Subcutaneous abdominal adipose tissue (tissue), 5 donors: ENCODE measurements at regions not wholly inside any gene's neighbourhood (a gene's known extent, or its start where the extent isn't known, plus 50 kb on each side); places are given as distances from the start of the nearest gene placed in this dataset.

Experiments used
- H3K27ac ChIP-seq: one replicate; pipeline ENCODE4 v1.7.0; 2013; ENCODE audit warnings: low read depth, mild to moderate bottlenecking, inconsistent platforms, low read length, moderate library complexity
- H3K27me3 ChIP-seq, 5 donors: one replicate each; pipeline ENCODE4 v1.7.0; 2013; ENCODE audit warnings: low read length in 5 of 5, inconsistent platforms in 1 of 5; ENCODE audit not compliant: control insufficient read depth in 5 of 5, insufficient read depth in 4 of 5
- H3K36me3 ChIP-seq, 5 donors: one replicate each; pipeline ENCODE4 v1.7.0; 2013; ENCODE audit warnings: low read length in 5 of 5; ENCODE audit not compliant: control insufficient read depth in 5 of 5, insufficient read depth in 5 of 5
- H3K4me1 ChIP-seq, 5 donors: one replicate each; pipeline ENCODE4 v1.7.0; 2013; ENCODE audit warnings: low read length in 5 of 5, mild to moderate bottlenecking in 3 of 5, moderate library complexity in 1 of 5; ENCODE audit not compliant: control insufficient read depth in 5 of 5, insufficient read depth in 5 of 5
- H3K4me3 ChIP-seq, 5 donors: one replicate each; pipeline ENCODE4 v1.7.0; 2013; ENCODE audit warnings: low read length in 5 of 5, low read depth in 1 of 5
- H3K9ac ChIP-seq, 5 donors: one replicate each; pipeline ENCODE4 v1.7.0; 2013; ENCODE audit warnings: low read length in 5 of 5, mild to moderate bottlenecking in 4 of 5, moderate library complexity in 3 of 5
- H3K9me3 ChIP-seq, 5 donors: one replicate each; pipeline ENCODE4 v1.7.0; 2013; ENCODE audit warnings: low read length in 5 of 5; ENCODE audit not compliant: control insufficient read depth in 5 of 5
- donor health status: healthy.
- donor health status: healthy.
- donor health status: healthy.
- donor health status: healthy.
- donor health status: healthy.

DNA sequence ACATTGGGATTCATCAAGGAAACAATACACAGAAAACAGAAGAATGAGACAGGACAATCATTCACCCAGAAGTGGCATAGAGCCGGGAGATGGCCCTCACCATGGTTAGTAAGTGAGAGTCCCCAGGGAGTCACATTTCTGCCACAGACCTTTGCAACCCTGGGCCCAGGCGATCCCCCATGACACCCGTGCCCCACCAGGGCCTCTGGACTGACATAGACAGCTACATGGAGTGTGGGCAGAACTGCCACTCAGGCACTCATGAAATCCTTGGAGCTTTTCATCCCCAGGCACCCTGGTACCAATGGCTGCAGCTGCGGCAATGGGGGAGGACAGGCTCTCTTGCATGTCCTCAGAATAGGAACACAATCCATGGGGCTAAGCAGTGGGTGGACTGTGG is 174.5 kb upstream of the TRPC4 start:
- no peak overlapping the region for H3K4me3 ChIP-seq
- no peaks in the 10 kb centered on the region for H3K4me1 ChIP-seq
- peaks cover 0 to 3% (median 0%) of the 10 kb centered on the region in 5 donors for H3K36me3 ChIP-seq
- H3K27ac ChIP-seq = no peak overlapping the region
- H3K27me3 ChIP-seq = no peaks in the 10 kb centered on the region
- no peak overlapping the region for H3K9ac ChIP-seq
- peaks cover 0 to 14% (median 0%) of the 10 kb centered on the region in 5 donors for H3K9me3 ChIP-seq

DNA sequence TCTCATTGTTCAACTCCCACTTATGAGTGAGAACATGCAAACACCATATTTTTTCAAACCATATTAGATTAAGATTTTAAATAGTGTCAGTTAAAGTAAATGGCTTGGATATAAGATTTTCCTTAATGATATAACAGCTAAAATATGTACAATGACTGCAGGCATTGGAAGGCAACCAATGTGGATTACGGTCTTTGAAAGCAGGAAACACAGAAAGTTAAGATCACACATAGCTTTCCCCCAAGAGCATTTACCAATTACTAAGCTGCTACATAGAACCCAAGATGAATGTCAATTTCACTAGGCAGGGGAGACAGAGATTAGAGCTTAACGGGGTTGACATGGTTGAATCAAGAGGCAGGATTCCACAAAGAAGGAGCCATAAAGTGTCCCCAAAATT is 173.2 kb upstream of the TRPC4 start:
- H3K27ac ChIP-seq = no peak overlapping the region

DNA sequence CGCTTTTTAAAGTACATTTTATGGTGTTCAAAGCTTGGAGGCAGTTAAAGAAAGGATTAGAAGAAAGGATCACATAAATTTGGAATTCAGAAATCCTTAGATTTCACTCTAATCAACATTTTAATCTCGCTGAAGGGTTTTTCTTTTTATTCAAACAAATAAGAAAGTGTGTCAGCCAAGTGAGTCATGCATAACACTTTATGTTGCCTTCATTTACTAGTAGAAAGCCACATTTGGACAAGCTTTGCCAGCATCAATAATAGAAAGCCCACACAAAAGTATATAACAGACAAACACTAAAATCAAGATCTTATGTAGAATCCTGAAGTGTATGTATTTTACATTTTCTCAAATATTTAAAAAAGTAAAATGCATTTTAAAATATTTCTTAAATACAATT is 154.9 kb upstream of the TRPC4 start:
- Histone ChIP-seq H3K27ac (no peak overlapping the region), H3K27me3 (no peaks in the 10 kb centered on the region), H3K4me3 (no peak overlapping the region), H3K9me3 (peaks cover 0 to 18% (median 12%) of the 10 kb centered on the region in 5 donors), H3K9ac (no peak overlapping the region), H3K36me3 (no peaks in the 10 kb centered on the region), H3K4me1 (no peaks in the 10 kb centered on the region)

More for the DNA sequence above, 173.2 kb upstream of the TRPC4 start:
- Histone ChIP-seq H3K9me3 (peaks cover 0 to 14% (median 0%) of the 10 kb centered on the region in 5 donors), H3K4me3 (no peak overlapping the region), H3K27me3 (no peaks in the 10 kb centered on the region), H3K4me1 (no peaks in the 10 kb centered on the region), H3K36me3 (peaks cover 0 to 3% (median 0%) of the 10 kb centered on the region in 5 donors), H3K9ac (no peak overlapping the region)

DNA sequence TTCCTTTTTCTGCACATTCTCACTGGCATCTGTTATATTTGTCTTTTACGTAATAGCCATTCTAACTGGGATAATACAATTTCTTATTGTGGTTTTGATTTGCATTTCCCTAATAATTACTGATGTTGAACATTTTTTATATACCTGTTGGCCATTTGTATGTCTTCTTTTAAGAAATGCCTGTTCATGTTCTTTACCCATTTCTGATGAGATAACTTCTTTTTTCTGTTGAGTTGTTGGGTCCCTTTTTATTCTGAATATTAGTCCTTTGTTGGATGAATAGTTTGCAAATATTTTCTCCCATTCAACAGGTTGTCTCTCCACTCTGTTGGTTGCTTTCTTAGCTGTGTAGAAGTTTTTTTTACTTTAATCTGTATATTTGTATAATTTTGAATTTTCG is 147.7 kb upstream of the TRPC4 start:
- Histone ChIP-seq H3K27me3 (no peaks in the 10 kb centered on the region), H3K4me3 (no peak overlapping the region), H3K36me3 (no peaks in the 10 kb centered on the region), H3K27ac (no peak overlapping the region), H3K9me3 (peaks cover 4 to 31% (median 17%) of the 10 kb centered on the region in 5 donors), H3K9ac (no peak overlapping the region), H3K4me1 (no peaks in the 10 kb centered on the region)

DNA sequence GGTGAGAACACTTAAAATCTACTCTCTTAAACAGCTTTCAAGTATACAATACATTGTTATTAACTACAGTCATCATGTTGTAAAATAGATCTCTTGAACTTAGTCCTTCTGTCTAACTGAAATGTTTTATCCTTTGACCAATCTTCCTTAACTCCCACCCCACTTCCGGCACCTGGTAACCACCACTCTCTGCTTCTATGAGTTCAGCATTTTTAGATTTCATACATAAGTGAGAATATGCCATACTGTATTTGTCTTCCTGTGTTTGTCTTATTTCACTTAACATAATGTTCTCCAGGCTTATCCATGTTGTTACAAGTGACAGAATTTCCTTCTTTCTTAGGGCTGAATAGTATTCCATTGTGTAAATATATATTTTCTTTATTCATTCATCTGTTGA is 144.1 kb upstream of the TRPC4 start:
- no peak overlapping the region for H3K27ac ChIP-seq
- no peaks in the 10 kb centered on the region for H3K4me1 ChIP-seq
- H3K9me3 ChIP-seq = peaks cover 0 to 11% (median 4%) of the 10 kb centered on the region in 5 donors
- H3K9ac ChIP-seq = no peak overlapping the region
- no peak overlapping the region for H3K4me3 ChIP-seq
- no peaks in the 10 kb centered on the region for H3K36me3 ChIP-seq
- H3K27me3 ChIP-seq = no peaks in the 10 kb centered on the region

DNA sequence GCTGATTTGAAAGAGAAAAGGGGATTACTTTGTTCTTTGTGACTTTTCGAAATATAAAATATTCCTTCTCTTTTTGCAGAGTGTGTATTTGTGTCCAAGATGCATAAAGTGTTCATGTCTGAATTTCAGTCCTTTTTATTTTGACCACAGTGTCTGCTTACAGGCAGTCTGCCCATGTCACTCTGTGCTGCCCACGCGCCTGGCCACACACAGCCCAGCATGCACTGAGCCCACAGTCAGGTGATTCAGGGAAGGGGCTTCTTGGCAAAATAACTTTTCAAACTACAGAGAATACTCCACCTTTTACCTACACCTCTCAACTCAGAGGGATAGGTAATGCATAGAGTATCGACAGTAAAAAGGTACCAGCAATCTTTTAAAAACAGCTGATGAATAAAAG is 142.5 kb upstream of the TRPC4 start:
- H3K9me3 ChIP-seq = peaks cover 0 to 6% (median 3%) of the 10 kb centered on the region in 5 donors
- H3K4me3 ChIP-seq = no peak overlapping the region
- no peaks in the 10 kb centered on the region for H3K36me3 ChIP-seq
- H3K27ac ChIP-seq = no peak overlapping the region
- no peaks in the 10 kb centered on the region for H3K27me3 ChIP-seq
- no peak overlapping the region for H3K9ac ChIP-seq
- H3K4me1 ChIP-seq = no peaks in the 10 kb centered on the region

DNA sequence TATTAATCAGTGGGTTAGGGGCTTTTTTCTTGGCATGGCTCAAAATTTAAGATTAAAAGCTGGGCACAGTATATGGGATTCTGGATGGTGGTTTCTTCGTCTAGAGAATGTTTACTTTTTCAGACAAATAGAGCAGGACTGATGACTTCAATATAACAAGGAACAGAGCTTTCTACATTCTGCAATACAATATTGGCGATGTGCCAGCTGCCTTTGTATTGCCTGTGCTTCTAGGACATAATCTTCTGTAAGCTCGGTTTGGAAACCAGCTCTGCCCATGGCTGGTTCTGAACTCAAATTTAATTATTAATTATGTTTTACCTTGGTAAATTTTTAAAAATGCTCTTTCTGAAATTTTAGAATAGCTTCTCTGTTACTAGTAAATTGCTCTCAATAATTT is 139.1 kb upstream of the TRPC4 start:
- no peaks in the 10 kb centered on the region for H3K4me1 ChIP-seq
- H3K27ac ChIP-seq = no peak overlapping the region
- H3K9me3 ChIP-seq = no peaks in the 10 kb centered on the region
- H3K27me3 ChIP-seq = no peaks in the 10 kb centered on the region
- no peaks in the 10 kb centered on the region for H3K36me3 ChIP-seq
- H3K4me3 ChIP-seq = no peak overlapping the region
- H3K9ac ChIP-seq = no peak overlapping the region

DNA sequence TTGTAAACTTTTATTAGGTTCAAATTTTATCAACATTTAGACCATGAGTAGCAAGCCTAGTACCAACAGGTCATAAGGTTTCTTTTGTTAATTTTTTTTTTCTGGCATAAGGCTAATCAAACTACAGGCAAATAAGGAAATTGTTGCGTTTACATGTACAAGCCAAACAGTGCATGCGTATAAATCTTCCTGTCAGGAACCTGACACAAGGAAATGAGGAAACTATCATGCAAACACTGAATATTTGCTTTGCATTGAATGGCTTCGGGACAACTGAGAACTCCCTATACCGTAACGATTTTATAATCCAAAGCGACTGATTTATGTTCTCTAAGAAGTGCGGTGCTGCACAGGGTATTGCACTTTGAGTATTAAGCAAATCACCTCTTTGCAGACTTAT is 133.0 kb upstream of the TRPC4 start:
- Histone ChIP-seq H3K27ac (no peak overlapping the region), H3K4me1 (no peaks in the 10 kb centered on the region), H3K9me3 (no peaks in the 10 kb centered on the region), H3K4me3 (no peak overlapping the region), H3K9ac (no peak overlapping the region), H3K27me3 (no peaks in the 10 kb centered on the region), H3K36me3 (no peaks in the 10 kb centered on the region)

DNA sequence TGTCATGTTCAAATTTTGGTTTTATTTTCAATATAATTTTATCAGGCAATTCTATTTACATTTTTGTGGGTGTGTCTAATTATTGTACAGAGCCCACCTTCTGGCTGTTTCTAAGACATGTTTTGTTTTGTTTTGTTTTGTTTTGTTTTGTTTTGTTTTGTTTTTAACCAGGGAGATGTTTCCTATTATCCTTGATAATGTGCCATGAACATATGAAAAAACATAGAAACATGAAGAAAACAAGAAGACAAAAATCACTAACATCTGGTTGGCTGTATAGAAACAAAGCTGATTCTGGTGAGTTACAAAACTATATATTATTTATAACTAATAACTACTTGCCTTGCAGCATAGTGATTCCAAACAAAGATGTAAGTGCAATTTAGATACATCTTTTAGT is 128.1 kb upstream of the TRPC4 start:
- H3K9ac ChIP-seq = no peak overlapping the region
- no peaks in the 10 kb centered on the region for H3K27me3 ChIP-seq
- H3K9me3 ChIP-seq = no peaks in the 10 kb centered on the region
- no peak overlapping the region for H3K27ac ChIP-seq
- no peaks in the 10 kb centered on the region for H3K36me3 ChIP-seq
- H3K4me1 ChIP-seq = no peaks in the 10 kb centered on the region
- H3K4me3 ChIP-seq = no peak overlapping the region

DNA sequence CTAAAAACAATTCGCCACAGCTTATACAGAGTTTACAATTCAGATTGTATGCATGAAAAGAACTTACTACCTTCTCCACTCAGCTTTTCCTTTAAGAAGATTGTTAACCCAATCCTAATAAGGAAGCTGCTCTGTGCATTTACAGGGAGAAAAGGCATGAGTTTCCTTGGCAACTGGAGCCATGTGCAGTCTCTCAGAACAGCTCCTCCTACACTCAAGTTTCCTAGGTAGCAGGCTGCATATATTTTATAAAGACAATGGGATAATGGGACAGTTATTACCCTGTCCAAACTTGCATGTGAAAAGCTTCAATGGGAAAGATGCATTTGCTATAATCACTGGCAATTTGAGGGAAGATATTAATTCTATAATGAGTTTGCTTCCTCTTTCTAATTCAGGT is 125.5 kb upstream of the TRPC4 start:
- H3K27ac ChIP-seq = no peak overlapping the region
- no peak overlapping the region for H3K9ac ChIP-seq
- H3K4me1 ChIP-seq = no peaks in the 10 kb centered on the region
- H3K9me3 ChIP-seq = no peaks in the 10 kb centered on the region
- H3K36me3 ChIP-seq = no peaks in the 10 kb centered on the region
- no peaks in the 10 kb centered on the region for H3K27me3 ChIP-seq
- H3K4me3 ChIP-seq = no peak overlapping the region

DNA sequence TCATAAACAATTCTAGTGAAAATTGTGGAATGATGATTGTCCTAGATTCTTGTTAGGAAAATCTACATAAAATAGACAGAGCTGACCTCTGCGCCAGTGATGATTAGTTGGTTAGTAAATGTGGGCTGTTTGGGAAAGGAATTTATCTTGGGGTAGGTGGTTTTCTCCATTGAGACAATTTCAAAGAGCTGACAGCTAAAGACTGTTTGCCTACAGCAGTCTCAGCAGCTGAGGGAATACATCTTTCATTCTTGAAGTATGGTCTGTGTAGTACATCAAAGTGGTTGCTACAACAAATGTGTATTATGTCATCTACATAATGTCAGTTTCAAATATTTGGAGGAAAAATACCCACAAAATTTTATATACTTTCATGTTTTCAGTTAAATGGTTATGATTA is 117.2 kb upstream of the TRPC4 start:
- H3K36me3 ChIP-seq = no peaks in the 10 kb centered on the region
- H3K4me1 ChIP-seq = no peaks in the 10 kb centered on the region
- H3K9ac ChIP-seq = no peak overlapping the region
- no peak overlapping the region for H3K4me3 ChIP-seq
- no peaks in the 10 kb centered on the region for H3K9me3 ChIP-seq
- H3K27me3 ChIP-seq = no peaks in the 10 kb centered on the region
- no peak overlapping the region for H3K27ac ChIP-seq
